ENCODE measurements at regions not wholly inside any gene's neighbourhood (a gene's known extent, or its start where the extent isn't known, plus 50 kb on each side); places are given as distances from the start of the nearest gene placed in this dataset.

DNA sequence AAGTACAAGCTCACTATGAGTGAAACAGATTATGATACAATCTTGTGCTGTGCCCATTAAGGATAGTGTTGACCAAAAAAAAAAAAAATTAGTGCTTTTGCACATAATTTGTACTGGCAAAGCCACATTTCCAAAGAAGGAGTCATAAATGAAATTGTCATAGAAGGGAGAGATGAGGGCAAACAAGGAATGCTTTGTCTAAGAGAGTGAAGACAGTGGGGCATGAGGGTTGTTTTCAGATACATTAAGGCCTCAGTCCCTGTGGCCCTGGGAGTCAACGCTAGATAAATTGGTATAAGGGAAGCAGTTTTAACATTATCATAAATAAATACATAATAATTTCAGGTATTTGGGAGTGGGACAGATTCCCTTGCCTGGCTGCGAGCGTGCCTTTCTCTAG lies 267.5 kb upstream of the PRKCQ start:
- TF ChIP-seq, protein P1, sequence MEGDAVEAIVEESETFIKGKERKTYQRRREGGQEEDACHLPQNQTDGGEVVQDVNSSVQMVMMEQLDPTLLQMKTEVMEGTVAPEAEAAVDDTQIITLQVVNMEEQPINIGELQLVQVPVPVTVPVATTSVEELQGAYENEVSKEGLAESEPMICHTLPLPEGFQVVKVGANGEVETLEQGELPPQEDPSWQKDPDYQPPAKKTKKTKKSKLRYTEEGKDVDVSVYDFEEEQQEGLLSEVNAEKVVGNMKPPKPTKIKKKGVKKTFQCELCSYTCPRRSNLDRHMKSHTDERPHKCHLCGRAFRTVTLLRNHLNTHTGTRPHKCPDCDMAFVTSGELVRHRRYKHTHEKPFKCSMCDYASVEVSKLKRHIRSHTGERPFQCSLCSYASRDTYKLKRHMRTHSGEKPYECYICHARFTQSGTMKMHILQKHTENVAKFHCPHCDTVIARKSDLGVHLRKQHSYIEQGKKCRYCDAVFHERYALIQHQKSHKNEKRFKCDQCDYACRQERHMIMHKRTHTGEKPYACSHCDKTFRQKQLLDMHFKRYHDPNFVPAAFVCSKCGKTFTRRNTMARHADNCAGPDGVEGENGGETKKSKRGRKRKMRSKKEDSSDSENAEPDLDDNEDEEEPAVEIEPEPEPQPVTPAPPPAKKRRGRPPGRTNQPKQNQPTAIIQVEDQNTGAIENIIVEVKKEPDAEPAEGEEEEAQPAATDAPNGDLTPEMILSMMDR (tag by site-specific recombination; IDR thresholded peaks at IDR 0.05) = no peak
- TF ChIP-seq ZFP37 (tag by site-specific recombination; IDR thresholded peaks at IDR 0.05) (no peak), ZNF843 (tag by site-specific recombination; IDR thresholded peaks at IDR 0.05) (no peak), YY1 (tag by site-specific recombination; IDR thresholded peaks at IDR 0.05) (no peak)
- TF ChIP-seq, protein P2, sequence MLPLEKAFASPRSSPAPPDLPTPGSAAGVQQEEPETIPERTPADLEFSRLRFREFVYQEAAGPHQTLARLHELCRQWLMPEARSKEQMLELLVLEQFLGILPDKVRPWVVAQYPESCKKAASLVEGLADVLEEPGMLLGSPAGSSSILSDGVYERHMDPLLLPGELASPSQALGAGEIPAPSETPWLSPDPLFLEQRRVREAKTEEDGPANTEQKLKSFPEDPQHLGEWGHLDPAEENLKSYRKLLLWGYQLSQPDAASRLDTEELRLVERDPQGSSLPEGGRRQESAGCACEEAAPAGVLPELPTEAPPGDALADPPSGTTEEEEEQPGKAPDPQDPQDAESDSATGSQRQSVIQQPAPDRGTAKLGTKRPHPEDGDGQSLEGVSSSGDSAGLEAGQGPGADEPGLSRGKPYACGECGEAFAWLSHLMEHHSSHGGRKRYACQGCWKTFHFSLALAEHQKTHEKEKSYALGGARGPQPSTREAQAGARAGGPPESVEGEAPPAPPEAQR (tag by site-specific recombination; IDR thresholded peaks at IDR 0.05) = no peak

Data from HEK293 (cell line).